HEK293T (cell line): ENCODE measurements at regions not wholly inside any gene's neighbourhood (a gene's known extent, or its start where the extent isn't known, plus 50 kb on each side); places are given as distances from the start of the nearest gene placed in this dataset.

ENCODE experiments used
- BHLHE40 ChIP-seq: fragments of 450-650 bp; IDR thresholded peaks from 2 replicates; pipeline ENCODE4 v1.6.1; 2016; ENCODE audit warnings: mild to moderate bottlenecking, moderate library complexity, borderline replicate concordance
- FOXM1 ChIP-seq: fragments of 450-650 bp; IDR thresholded peaks from 2 replicates; pipeline ENCODE4 v1.6.1; 2017; ENCODE audit warnings: mild to moderate bottlenecking, borderline replicate concordance
- HDGF ChIP-seq: fragments of 450-650 bp; IDR thresholded peaks from 2 replicates; pipeline ENCODE4 v1.6.1; 2017; ENCODE audit warnings: antibody characterized with exemption, borderline replicate concordance
- SP1 ChIP-seq: fragments of 450-650 bp; IDR thresholded peaks from 2 replicates; pipeline ENCODE4 v1.6.1; 2017
- SUZ12 ChIP-seq: fragments of 450-650 bp; IDR thresholded peaks from 2 replicates; pipeline ENCODE4 v1.6.1; 2016; ENCODE audit warnings: mild to moderate bottlenecking
- TARDBP ChIP-seq: fragments of 450-650 bp; IDR thresholded peaks from 2 replicates; pipeline ENCODE4 v1.6.1; 2016
- ZNF384 ChIP-seq: fragments of 450-650 bp; IDR thresholded peaks from 2 replicates; pipeline ENCODE4 v1.6.1; 2016

- TF ChIP-seq FOXM1 (no peak), SP1 (no peak), BHLHE40 (no peak), TARDBP (no peak), SUZ12 (no peak), ZNF384 (no peak), HDGF (no peak)
These were observed 2010.4 kb upstream of the LRRTM1 start for GRCh38 chr2:82314836-82315472.
